ENCODE measurements at regions not wholly inside any gene's neighbourhood (a gene's known extent, or its start where the extent isn't known, plus 50 kb on each side); places are given as distances from the start of the nearest gene placed in this dataset.

DNA sequence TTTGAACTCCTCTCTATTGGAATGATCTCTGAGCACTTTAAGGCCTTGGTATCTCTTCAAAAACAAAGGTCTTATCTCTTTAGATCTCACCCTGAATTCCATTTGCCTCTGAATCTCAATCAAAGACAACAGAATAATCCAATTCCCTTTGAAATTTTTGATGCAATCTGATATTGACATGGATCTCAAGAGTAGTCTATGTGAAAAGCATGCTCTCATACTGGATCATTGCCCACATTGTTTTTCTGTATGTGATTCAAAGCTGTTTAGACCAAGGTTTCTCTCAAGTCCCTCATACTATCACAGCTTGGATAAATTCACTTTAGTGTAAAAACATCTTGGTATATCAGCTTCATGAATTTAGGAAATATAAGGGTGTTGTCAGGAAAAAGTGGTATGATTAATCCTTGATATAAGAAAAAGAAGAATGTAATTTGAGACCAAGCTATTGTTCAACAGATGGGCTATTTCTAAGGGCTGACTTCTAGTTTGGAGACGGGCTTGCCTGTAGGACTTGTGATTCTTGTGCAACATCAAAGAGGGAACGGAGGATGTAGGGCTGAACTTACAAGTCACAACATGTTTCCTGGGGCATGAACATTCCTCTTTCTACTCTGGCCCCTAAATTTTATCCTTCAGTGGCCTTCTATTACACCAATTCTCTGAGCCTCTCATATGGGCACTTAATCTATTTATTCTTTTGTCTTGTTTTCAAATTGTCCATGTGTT lies 77.9 kb upstream of the CITED2 start:
- peaks cover 34% of the 10 kb centered on the region for H3K4me1 Mint-ChIP-seq (ENCODE audit: unreplicated experiment)
- H3K27me3 Mint-ChIP-seq (ENCODE audit: unreplicated experiment), result no peaks in the 10 kb centered on the region
- no peaks in the 10 kb centered on the region for H3K9me3 Mint-ChIP-seq (ENCODE audit: unreplicated experiment)
- no peak overlapping the region for H3K4me3 Mint-ChIP-seq (ENCODE audit: unreplicated experiment)
- no peaks in the 10 kb centered on the region for H3K36me3 Mint-ChIP-seq (ENCODE audit: unreplicated experiment)
- DNase-seq (ENCODE audit: extremely low spot score, unreplicated experiment), result no peak
- TF ChIP-seq, protein P1, sequence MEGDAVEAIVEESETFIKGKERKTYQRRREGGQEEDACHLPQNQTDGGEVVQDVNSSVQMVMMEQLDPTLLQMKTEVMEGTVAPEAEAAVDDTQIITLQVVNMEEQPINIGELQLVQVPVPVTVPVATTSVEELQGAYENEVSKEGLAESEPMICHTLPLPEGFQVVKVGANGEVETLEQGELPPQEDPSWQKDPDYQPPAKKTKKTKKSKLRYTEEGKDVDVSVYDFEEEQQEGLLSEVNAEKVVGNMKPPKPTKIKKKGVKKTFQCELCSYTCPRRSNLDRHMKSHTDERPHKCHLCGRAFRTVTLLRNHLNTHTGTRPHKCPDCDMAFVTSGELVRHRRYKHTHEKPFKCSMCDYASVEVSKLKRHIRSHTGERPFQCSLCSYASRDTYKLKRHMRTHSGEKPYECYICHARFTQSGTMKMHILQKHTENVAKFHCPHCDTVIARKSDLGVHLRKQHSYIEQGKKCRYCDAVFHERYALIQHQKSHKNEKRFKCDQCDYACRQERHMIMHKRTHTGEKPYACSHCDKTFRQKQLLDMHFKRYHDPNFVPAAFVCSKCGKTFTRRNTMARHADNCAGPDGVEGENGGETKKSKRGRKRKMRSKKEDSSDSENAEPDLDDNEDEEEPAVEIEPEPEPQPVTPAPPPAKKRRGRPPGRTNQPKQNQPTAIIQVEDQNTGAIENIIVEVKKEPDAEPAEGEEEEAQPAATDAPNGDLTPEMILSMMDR (IDR thresholded peaks at IDR 0.05), result no peak
- H3K27ac Mint-ChIP-seq (ENCODE audit: unreplicated experiment), result no peak overlapping the region

DNA sequence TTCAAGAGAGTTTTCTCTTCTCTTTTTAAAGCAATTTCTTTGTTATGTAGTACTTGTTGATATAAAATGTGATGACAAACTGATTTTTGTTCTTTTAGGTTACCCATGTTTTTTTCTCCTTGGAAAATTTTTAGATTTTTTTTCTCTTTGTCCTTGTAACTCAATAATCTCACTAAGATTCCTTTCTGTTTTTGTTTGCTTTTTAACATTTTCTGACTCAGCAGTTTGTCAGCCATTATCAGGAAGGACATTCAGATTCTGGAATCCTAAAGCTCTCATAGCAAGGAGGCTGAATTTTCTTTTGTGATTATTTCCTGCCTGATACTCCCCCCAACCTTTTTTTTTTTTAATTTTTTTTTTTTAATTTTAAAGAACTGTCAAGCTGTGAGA lies 75.2 kb upstream of the CITED2 start:
- Mint-ChIP-seq H3K4me1 (ENCODE audit: unreplicated experiment) (peaks cover 34% of the 10 kb centered on the region), H3K9me3 (ENCODE audit: unreplicated experiment) (peaks cover 6% of the 10 kb centered on the region), H3K36me3 (ENCODE audit: unreplicated experiment) (no peaks in the 10 kb centered on the region), H3K27ac (ENCODE audit: unreplicated experiment) (peak overlapping the region; percentile 77), H3K4me3 (ENCODE audit: unreplicated experiment) (no peak overlapping the region), H3K27me3 (ENCODE audit: unreplicated experiment) (no peaks in the 10 kb centered on the region)
- TF ChIP-seq, protein P1 (IDR thresholded peaks at IDR 0.05), result no peak
- DNase-seq (ENCODE audit: extremely low spot score, unreplicated experiment), result no peak

DNA sequence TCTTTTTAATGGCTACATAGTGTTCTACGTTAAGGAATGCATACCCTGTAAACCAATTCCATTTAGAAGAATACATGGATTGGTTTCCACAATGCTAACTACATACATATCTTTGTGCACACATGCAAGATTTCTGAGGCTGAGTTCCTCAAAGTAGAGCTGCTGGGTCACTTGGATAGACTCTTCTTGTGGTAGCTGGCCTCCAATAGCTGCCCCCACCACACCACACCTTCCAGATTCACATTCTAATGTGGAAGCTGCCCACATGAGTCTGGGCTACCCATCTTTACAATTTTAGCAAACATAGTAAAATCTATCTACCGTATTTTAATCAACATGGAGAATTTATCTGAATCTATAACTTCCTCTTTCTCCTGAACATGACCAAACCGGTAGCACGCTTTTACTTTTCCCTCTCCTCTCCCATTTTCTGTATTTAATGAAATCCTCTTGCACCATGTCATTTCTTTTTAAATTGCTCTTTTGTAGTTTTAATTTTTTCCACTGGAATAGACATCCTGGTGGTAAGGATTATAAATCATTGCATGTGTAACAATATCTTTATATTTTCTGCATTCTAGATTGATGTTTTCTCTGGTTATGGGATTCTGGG lies 74.7 kb upstream of the CITED2 start:
- Mint-ChIP-seq H3K36me3 (ENCODE audit: unreplicated experiment) (no peaks in the 10 kb centered on the region), H3K4me1 (ENCODE audit: unreplicated experiment) (peaks cover 34% of the 10 kb centered on the region), H3K27me3 (ENCODE audit: unreplicated experiment) (no peaks in the 10 kb centered on the region), H3K27ac (ENCODE audit: unreplicated experiment) (peak overlapping the region; percentile 77), H3K9me3 (ENCODE audit: unreplicated experiment) (peaks cover 6% of the 10 kb centered on the region), H3K4me3 (ENCODE audit: unreplicated experiment) (no peak overlapping the region)
- no peak for DNase-seq (ENCODE audit: extremely low spot score, unreplicated experiment)
- TF ChIP-seq, protein P1 (IDR thresholded peaks at IDR 0.05), result no peak

DNA sequence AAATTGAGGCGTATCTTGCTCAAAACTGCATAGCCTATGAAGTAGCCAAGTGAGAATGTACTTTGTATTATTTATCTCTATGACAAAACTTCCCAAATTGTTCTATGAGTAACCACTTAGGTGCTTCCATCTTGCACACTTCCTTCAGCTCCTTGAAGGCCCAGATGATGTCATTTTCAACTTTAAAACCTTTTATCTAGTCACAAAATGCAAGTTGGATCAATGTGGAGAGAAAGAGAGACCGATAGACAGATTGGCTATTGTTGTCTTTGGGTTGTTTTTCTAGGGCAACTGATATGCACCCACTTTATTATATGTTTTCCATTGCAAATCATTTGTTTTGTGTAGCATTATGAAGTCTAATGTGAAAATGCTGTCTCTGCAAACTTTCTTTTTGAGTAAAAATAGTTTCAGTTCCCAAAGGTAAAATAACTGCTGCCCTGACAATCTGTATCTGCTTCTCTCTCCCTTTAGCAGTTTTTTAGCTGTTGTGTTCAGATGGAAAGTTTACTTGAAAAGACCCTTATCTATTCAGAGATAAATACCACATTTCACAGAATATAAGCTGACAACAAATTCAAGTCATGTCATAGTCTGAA lies 73.7 kb upstream of the CITED2 start:
- H3K4me1 Mint-ChIP-seq (ENCODE audit: unreplicated experiment), result peaks cover 34% of the 10 kb centered on the region
- no peak overlapping the region for H3K27ac Mint-ChIP-seq (ENCODE audit: unreplicated experiment)
- no peak for DNase-seq (ENCODE audit: extremely low spot score, unreplicated experiment)
- peaks cover 6% of the 10 kb centered on the region for H3K9me3 Mint-ChIP-seq (ENCODE audit: unreplicated experiment)
- TF ChIP-seq, protein P1 (IDR thresholded peaks at IDR 0.05), result no peak
- H3K4me3 Mint-ChIP-seq (ENCODE audit: unreplicated experiment), result no peak overlapping the region
- H3K27me3 Mint-ChIP-seq (ENCODE audit: unreplicated experiment), result no peaks in the 10 kb centered on the region
- no peaks in the 10 kb centered on the region for H3K36me3 Mint-ChIP-seq (ENCODE audit: unreplicated experiment)

DNA sequence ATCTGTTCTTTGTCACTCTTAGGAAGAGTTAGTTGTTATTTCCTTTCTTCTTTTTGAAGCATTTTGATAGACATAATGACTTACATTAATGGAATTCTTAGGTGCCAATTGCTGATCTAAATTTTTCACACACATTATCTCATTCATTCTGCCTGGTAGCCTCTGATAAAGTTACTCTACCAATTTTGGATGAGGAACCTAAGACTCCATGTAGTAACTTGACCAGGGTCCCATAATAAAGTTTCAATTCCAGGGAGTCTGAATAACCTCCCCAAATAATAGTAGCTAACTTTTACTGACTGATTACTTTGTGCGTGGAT lies 73.2 kb upstream of the CITED2 start:
- peaks cover 6% of the 10 kb centered on the region for H3K9me3 Mint-ChIP-seq (ENCODE audit: unreplicated experiment)
- TF ChIP-seq, protein P1 (IDR thresholded peaks at IDR 0.05), result no peak
- no peaks in the 10 kb centered on the region for H3K27me3 Mint-ChIP-seq (ENCODE audit: unreplicated experiment)
- peaks cover 32% of the 10 kb centered on the region for H3K4me1 Mint-ChIP-seq (ENCODE audit: unreplicated experiment)
- H3K36me3 Mint-ChIP-seq (ENCODE audit: unreplicated experiment), result no peaks in the 10 kb centered on the region
- no peak overlapping the region for H3K4me3 Mint-ChIP-seq (ENCODE audit: unreplicated experiment)
- DNase-seq (ENCODE audit: extremely low spot score, unreplicated experiment), result no peak
- no peak overlapping the region for H3K27ac Mint-ChIP-seq (ENCODE audit: unreplicated experiment)

Measured in osteocyte (in vitro differentiated cells).